Stimulated activated CD8-positive, alpha-beta memory T cell treated with anti-CD3 and anti-CD28 coated beads, Interleukin-7, amount 100 ng/mL, for 1 hour (primary cell): ENCODE measurements at regions not wholly inside any gene's neighbourhood (a gene's known extent, or its start where the extent isn't known, plus 50 kb on each side); places are given as distances from the start of the nearest gene placed in this dataset.
"Not testable (repeated sequence)": the region's sequence is repeated elsewhere in the genome, so short reads cannot be mapped to it uniquely, and the experiment has no call there.

Experiments used
- DNase-seq, 2 donors: peaks; one replicate each; pipeline ENCODE4 v3.0.0-alpha.2; 2020; ENCODE audit warnings: low read depth in 2 of 2

GRCh38 chr13:26483546-26483945 is 73.9 kb upstream of the WASF3 start:
- no peak for DNase-seq

GRCh38 chr13:26484196-26484595 is 73.3 kb upstream of the WASF3 start:
- DNase-seq = no peak

- no peak for DNase-seq
These were observed 72.2 kb upstream of the WASF3 start for GRCh38 chr13:26485288-26485687.

GRCh38 chr13:26485786-26486185 is 71.7 kb upstream of the WASF3 start:
- no peak for DNase-seq

GRCh38 chr13:26486550-26486949 is 70.9 kb upstream of the WASF3 start:
- DNase-seq = no peak

- no peak for DNase-seq
These were observed 69.7 kb upstream of the WASF3 start for GRCh38 chr13:26487781-26488180.

GRCh38 chr13:26488236-26489003 is 69.1 kb upstream of the WASF3 start:
- no peak for DNase-seq

GRCh38 chr13:26492301-26492700 is 65.2 kb upstream of the WASF3 start:
- not testable (repeated sequence) for DNase-seq

- DNase-seq = no peak
These were observed 62.8 kb upstream of the WASF3 start for GRCh38 chr13:26494571-26495195.

- DNase-seq = no peak
These were observed 61.7 kb upstream of the WASF3 start for GRCh38 chr13:26495750-26496149.

- DNase-seq = no peak
These were observed 59.4 kb upstream of the WASF3 start for GRCh38 chr13:26497968-26498511.

- no peak for DNase-seq
These were observed 58.6 kb upstream of the WASF3 start for GRCh38 chr13:26498656-26499601.

GRCh38 chr13:26500618-26501320 is 56.7 kb upstream of the WASF3 start:
- DNase-seq = no peak

GRCh38 chr13:26501641-26502040 is 55.8 kb upstream of the WASF3 start:
- DNase-seq = no peak

- DNase-seq = no peak
These were observed 54.7 kb upstream of the WASF3 start for GRCh38 chr13:26502826-26503225.

GRCh38 chr13:26503826-26504594 is 53.5 kb upstream of the WASF3 start:
- DNase-seq = no peak
